ENCODE measurements at regions not wholly inside any gene's neighbourhood (a gene's known extent, or its start where the extent isn't known, plus 50 kb on each side); places are given as distances from the start of the nearest gene placed in this dataset.
"Not testable (repeated sequence)": the region's sequence is repeated elsewhere in the genome, so short reads cannot be mapped to it uniquely, and the experiment has no call there.

- H2AFZ ChIP-seq (ENCODE audit: low read depth, low read length), result no peak overlapping the region
- no peaks in the 10 kb centered on the region for H3K4me1 ChIP-seq (ENCODE audit: insufficient read depth, low read length)
- no peaks in the 10 kb centered on the region for H3K27me3 ChIP-seq (ENCODE audit: insufficient read depth, low read length)
- no peaks in the 10 kb centered on the region for H3K9me3 ChIP-seq (ENCODE audit: low read length)
- H3K36me3 ChIP-seq (ENCODE audit: insufficient read depth, low read length), result no peaks in the 10 kb centered on the region
- no peak overlapping the region for H3K4me3 ChIP-seq (ENCODE audit: low read length)
Observed at GRCh38 chr20:50356525-50356885, 153.7 kb upstream of the PTPN1 start.

- Histone ChIP-seq H3K4me3 (ENCODE audit: low read length) (no peak overlapping the region), H3K9me3 (ENCODE audit: low read length) (no peaks in the 10 kb centered on the region), H3K36me3 (ENCODE audit: insufficient read depth, low read length) (no peaks in the 10 kb centered on the region), H3K27me3 (ENCODE audit: insufficient read depth, low read length) (no peaks in the 10 kb centered on the region), H2AFZ (ENCODE audit: low read depth, low read length) (no peak overlapping the region), H3K4me1 (ENCODE audit: insufficient read depth, low read length) (no peaks in the 10 kb centered on the region)
Observed at GRCh38 chr20:50356962-50357782, 153.0 kb upstream of the PTPN1 start.

- H3K9me3 ChIP-seq (ENCODE audit: low read length), result no peaks in the 10 kb centered on the region
- no peaks in the 10 kb centered on the region for H3K4me1 ChIP-seq (ENCODE audit: insufficient read depth, low read length)
Observed at GRCh38 chr20:50357783-50358161, 152.4 kb upstream of the PTPN1 start.

GRCh38 chr20:50358166-50358565, 152.0 kb upstream of the PTPN1 start:
- Histone ChIP-seq H3K36me3 (ENCODE audit: insufficient read depth, low read length) (no peaks in the 10 kb centered on the region), H2AFZ (ENCODE audit: low read depth, low read length) (no peak overlapping the region), H3K4me1 (ENCODE audit: insufficient read depth, low read length) (no peaks in the 10 kb centered on the region), H3K27me3 (ENCODE audit: insufficient read depth, low read length) (no peaks in the 10 kb centered on the region), H3K4me3 (ENCODE audit: low read length) (no peak overlapping the region), H3K9me3 (ENCODE audit: low read length) (no peaks in the 10 kb centered on the region)

More at GRCh38 chr20:50357783-50358161, 152.4 kb upstream of the PTPN1 start:
- Histone ChIP-seq H3K27me3 (ENCODE audit: insufficient read depth, low read length) (no peaks in the 10 kb centered on the region), H3K36me3 (ENCODE audit: insufficient read depth, low read length) (no peaks in the 10 kb centered on the region), H3K4me3 (ENCODE audit: low read length) (no peak overlapping the region), H2AFZ (ENCODE audit: low read depth, low read length) (no peak overlapping the region)

GRCh38 chr20:50358971-50359370, 151.2 kb upstream of the PTPN1 start:
- no peaks in the 10 kb centered on the region for H3K27me3 ChIP-seq (ENCODE audit: insufficient read depth, low read length)

GRCh38 chr20:50359607-50360217, 150.5 kb upstream of the PTPN1 start:
- no peaks in the 10 kb centered on the region for H3K27me3 ChIP-seq (ENCODE audit: insufficient read depth, low read length)
- no peak overlapping the region for H2AFZ ChIP-seq (ENCODE audit: low read depth, low read length)
- no peaks in the 10 kb centered on the region for H3K4me1 ChIP-seq (ENCODE audit: insufficient read depth, low read length)
- no peaks in the 10 kb centered on the region for H3K36me3 ChIP-seq (ENCODE audit: insufficient read depth, low read length)
- no peak overlapping the region for H3K4me3 ChIP-seq (ENCODE audit: low read length)
- H3K9me3 ChIP-seq (ENCODE audit: low read length), result no peaks in the 10 kb centered on the region

More at GRCh38 chr20:50358971-50359370, 151.2 kb upstream of the PTPN1 start:
- H3K4me1 ChIP-seq (ENCODE audit: insufficient read depth, low read length), result no peaks in the 10 kb centered on the region
- H2AFZ ChIP-seq (ENCODE audit: low read depth, low read length), result no peak overlapping the region
- no peak overlapping the region for H3K4me3 ChIP-seq (ENCODE audit: low read length)
- no peaks in the 10 kb centered on the region for H3K36me3 ChIP-seq (ENCODE audit: insufficient read depth, low read length)
- H3K9me3 ChIP-seq (ENCODE audit: low read length), result no peaks in the 10 kb centered on the region

- Histone ChIP-seq H3K27me3 (ENCODE audit: insufficient read depth, low read length) (no peaks in the 10 kb centered on the region), H3K4me1 (ENCODE audit: insufficient read depth, low read length) (no peaks in the 10 kb centered on the region), H2AFZ (ENCODE audit: low read depth, low read length) (no peak overlapping the region), H3K9me3 (ENCODE audit: low read length) (no peaks in the 10 kb centered on the region), H3K36me3 (ENCODE audit: insufficient read depth, low read length) (no peaks in the 10 kb centered on the region), H3K4me3 (ENCODE audit: low read length) (no peak overlapping the region)
Observed at GRCh38 chr20:50360218-50360672, 149.9 kb upstream of the PTPN1 start.

GRCh38 chr20:50360921-50361320, 149.3 kb upstream of the PTPN1 start:
- Histone ChIP-seq H3K4me1 (ENCODE audit: insufficient read depth, low read length) (no peaks in the 10 kb centered on the region), H2AFZ (ENCODE audit: low read depth, low read length) (no peak overlapping the region), H3K4me3 (ENCODE audit: low read length) (no peak overlapping the region), H3K27me3 (ENCODE audit: insufficient read depth, low read length) (no peaks in the 10 kb centered on the region), H3K9me3 (ENCODE audit: low read length) (no peaks in the 10 kb centered on the region), H3K36me3 (ENCODE audit: insufficient read depth, low read length) (no peaks in the 10 kb centered on the region)

- H3K4me1 ChIP-seq (ENCODE audit: insufficient read depth, low read length); H3K27me3 ChIP-seq (ENCODE audit: insufficient read depth, low read length); H2AFZ ChIP-seq (ENCODE audit: low read depth, low read length); H3K36me3 ChIP-seq (ENCODE audit: insufficient read depth, low read length); H3K4me3 ChIP-seq (ENCODE audit: low read length); H3K9me3 ChIP-seq (ENCODE audit: low read length): not testable (repeated sequence)
Observed at GRCh38 chr20:50362177-50362576, 148.0 kb upstream of the PTPN1 start.

- Histone ChIP-seq H3K27me3 (ENCODE audit: insufficient read depth, low read length) (no peaks in the 10 kb centered on the region), H3K36me3 (ENCODE audit: insufficient read depth, low read length) (no peaks in the 10 kb centered on the region), H3K4me1 (ENCODE audit: insufficient read depth, low read length) (peaks cover 2% of the 10 kb centered on the region), H2AFZ (ENCODE audit: low read depth, low read length) (no peak overlapping the region), H3K9me3 (ENCODE audit: low read length) (no peaks in the 10 kb centered on the region), H3K4me3 (ENCODE audit: low read length) (no peak overlapping the region)
Observed at GRCh38 chr20:50363027-50363426, 147.2 kb upstream of the PTPN1 start.

- no peaks in the 10 kb centered on the region for H3K27me3 ChIP-seq (ENCODE audit: insufficient read depth, low read length)
- no peaks in the 10 kb centered on the region for H3K9me3 ChIP-seq (ENCODE audit: low read length)
- peaks cover 2% of the 10 kb centered on the region for H3K4me1 ChIP-seq (ENCODE audit: insufficient read depth, low read length)
- no peak overlapping the region for H3K4me3 ChIP-seq (ENCODE audit: low read length)
- H2AFZ ChIP-seq (ENCODE audit: low read depth, low read length), result no peak overlapping the region
- no peaks in the 10 kb centered on the region for H3K36me3 ChIP-seq (ENCODE audit: insufficient read depth, low read length)
Observed at GRCh38 chr20:50363479-50363878, 146.7 kb upstream of the PTPN1 start.

- Histone ChIP-seq H3K4me1 (ENCODE audit: insufficient read depth, low read length) (peaks cover 2% of the 10 kb centered on the region), H3K9me3 (ENCODE audit: low read length) (no peaks in the 10 kb centered on the region), H2AFZ (ENCODE audit: low read depth, low read length) (no peak overlapping the region), H3K27me3 (ENCODE audit: insufficient read depth, low read length) (no peaks in the 10 kb centered on the region), H3K4me3 (ENCODE audit: low read length) (no peak overlapping the region), H3K36me3 (ENCODE audit: insufficient read depth, low read length) (no peaks in the 10 kb centered on the region)
Observed at GRCh38 chr20:50364542-50364941, 145.6 kb upstream of the PTPN1 start.

- H2AFZ ChIP-seq (ENCODE audit: low read depth, low read length), result no peak overlapping the region
- H3K36me3 ChIP-seq (ENCODE audit: insufficient read depth, low read length), result no peaks in the 10 kb centered on the region
- H3K27me3 ChIP-seq (ENCODE audit: insufficient read depth, low read length), result no peaks in the 10 kb centered on the region
- H3K9me3 ChIP-seq (ENCODE audit: low read length), result no peaks in the 10 kb centered on the region
- no peak overlapping the region for H3K4me3 ChIP-seq (ENCODE audit: low read length)
- H3K4me1 ChIP-seq (ENCODE audit: insufficient read depth, low read length), result peaks cover 2% of the 10 kb centered on the region
Observed at GRCh38 chr20:50366270-50367103, 143.7 kb upstream of the PTPN1 start.

Measured in neuron (in vitro differentiated cells).